Type B pancreatic cell (in vitro differentiated cells): ENCODE measurements at regions not wholly inside any gene's neighbourhood (a gene's known extent, or its start where the extent isn't known, plus 50 kb on each side); places are given as distances from the start of the nearest gene placed in this dataset.
"Not testable (repeated sequence)": the region's sequence is repeated elsewhere in the genome, so short reads cannot be mapped to it uniquely, and the experiment has no call there.

Experiments
- DNase-seq: peaks from one replicate; pipeline ENCODE4 v3.0.0; 2021; ENCODE audit warnings: mixed read lengths; ENCODE audit not compliant: unreplicated experiment; ENCODE audit errors: extremely low spot score
- H3K27ac Mint-ChIP-seq: 2 replicates; pipeline ENCODE4 v1.8.0; 2021; ENCODE audit warnings: mild to moderate bottlenecking, mixed read lengths
- H3K27me3 Mint-ChIP-seq: 2 replicates; pipeline ENCODE4 v1.8.0; 2021; ENCODE audit warnings: mixed read lengths
- H3K36me3 Mint-ChIP-seq: 2 replicates; pipeline ENCODE4 v1.8.0; 2021; ENCODE audit warnings: mixed read lengths
- H3K4me1 Mint-ChIP-seq: one replicate; pipeline ENCODE4 v1.8.0; 2021; ENCODE audit warnings: mixed read lengths; ENCODE audit not compliant: unreplicated experiment
- H3K4me3 Mint-ChIP-seq: 2 replicates; pipeline ENCODE4 v1.8.0; 2021; ENCODE audit warnings: mild to moderate bottlenecking, mixed read lengths
- H3K9me3 Mint-ChIP-seq: 2 replicates; pipeline ENCODE4 v1.8.0; 2021; ENCODE audit warnings: mixed read lengths
- TF ChIP-seq, protein P1 (sequence below): fragments of 200-600 bp; sonication (generic); conservative IDR thresholded peaks from 2 replicates; pipeline ENCODE4 v1.5.0; 2021; ENCODE audit warnings: antibody characterized with exemption, mild to moderate bottlenecking

DNA sequence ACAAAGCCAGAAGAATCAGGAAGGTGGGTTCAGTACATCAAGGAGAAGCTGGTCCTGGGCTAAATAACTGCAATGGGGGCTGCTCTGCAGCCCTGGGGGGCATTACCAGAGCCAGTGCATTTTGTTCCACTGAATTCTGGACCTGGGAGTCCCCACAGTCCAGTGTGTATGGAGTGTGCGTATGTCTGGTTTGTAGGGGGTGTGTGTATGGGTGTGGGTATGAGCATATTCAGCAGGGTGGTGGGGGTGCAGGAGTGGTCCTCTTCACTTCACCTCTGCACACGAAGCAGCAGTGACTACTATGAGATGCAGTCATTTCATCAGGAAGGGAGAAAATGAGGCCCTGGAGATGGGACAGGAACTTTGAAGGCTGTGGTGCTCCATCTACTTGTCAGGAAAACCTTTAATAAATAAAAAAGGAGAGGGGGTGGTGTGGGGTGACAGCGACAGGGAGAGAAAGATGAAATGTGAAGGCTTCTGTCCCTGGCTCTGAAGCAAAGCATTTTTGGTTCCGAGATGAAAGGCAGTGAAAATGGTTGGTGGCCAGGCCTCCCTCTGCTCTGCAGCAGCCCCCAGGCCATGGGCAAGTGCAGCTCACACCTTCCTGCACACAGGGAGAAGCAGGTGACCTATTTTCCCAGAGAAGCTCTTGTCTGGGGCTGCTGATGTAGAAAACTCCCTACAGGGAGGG lies 121.5 kb upstream of the CACHD1 start:
- DNase-seq, result no peak
- H3K27ac Mint-ChIP-seq, result no peak overlapping the region
- H3K27me3 Mint-ChIP-seq, result peaks cover 16% of the 10 kb centered on the region
- TF ChIP-seq, protein P1, sequence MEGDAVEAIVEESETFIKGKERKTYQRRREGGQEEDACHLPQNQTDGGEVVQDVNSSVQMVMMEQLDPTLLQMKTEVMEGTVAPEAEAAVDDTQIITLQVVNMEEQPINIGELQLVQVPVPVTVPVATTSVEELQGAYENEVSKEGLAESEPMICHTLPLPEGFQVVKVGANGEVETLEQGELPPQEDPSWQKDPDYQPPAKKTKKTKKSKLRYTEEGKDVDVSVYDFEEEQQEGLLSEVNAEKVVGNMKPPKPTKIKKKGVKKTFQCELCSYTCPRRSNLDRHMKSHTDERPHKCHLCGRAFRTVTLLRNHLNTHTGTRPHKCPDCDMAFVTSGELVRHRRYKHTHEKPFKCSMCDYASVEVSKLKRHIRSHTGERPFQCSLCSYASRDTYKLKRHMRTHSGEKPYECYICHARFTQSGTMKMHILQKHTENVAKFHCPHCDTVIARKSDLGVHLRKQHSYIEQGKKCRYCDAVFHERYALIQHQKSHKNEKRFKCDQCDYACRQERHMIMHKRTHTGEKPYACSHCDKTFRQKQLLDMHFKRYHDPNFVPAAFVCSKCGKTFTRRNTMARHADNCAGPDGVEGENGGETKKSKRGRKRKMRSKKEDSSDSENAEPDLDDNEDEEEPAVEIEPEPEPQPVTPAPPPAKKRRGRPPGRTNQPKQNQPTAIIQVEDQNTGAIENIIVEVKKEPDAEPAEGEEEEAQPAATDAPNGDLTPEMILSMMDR, result no peak
- no peaks in the 10 kb centered on the region for H3K4me1 Mint-ChIP-seq
- H3K9me3 Mint-ChIP-seq, result no peaks in the 10 kb centered on the region
- H3K4me3 Mint-ChIP-seq, result no peak overlapping the region
- H3K36me3 Mint-ChIP-seq, result no peaks in the 10 kb centered on the region

DNA sequence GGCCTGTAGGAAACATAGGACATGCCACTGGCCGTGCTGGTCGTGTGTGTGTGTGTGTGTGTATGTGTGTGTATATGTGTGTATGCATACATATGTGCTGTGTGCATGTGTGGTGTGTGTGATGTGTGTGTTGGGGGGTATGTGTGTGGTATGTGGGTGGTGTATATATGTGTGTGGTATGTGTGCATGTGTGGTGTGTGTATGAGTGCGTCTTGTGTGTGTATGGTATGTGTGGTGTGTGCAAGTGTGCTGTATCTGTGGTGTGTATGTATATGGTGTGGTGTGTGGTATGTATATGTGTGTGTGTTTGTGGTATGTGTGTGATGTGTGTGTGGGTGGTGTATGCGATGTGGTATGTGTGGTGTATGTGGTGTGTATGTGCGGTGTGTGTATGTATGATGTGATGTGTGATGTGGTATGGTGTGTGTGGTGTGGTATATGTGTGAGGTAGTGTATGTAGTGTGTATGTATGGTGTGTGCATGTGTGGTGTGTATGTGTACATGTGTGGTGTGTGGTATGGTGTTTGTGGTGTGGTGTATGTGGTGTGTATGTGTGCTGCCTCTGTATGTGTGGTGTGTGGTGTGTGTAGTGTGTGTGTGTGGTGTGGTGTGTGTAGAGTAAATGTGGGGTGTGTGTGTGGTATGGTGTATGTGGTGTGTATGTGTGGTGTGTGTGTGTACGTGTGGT lies 120.8 kb upstream of the CACHD1 start:
- no peak overlapping the region for H3K4me3 Mint-ChIP-seq
- no peaks in the 10 kb centered on the region for H3K36me3 Mint-ChIP-seq
- H3K27ac Mint-ChIP-seq, result no peak overlapping the region
- no peaks in the 10 kb centered on the region for H3K9me3 Mint-ChIP-seq
- TF ChIP-seq, protein P1, result no peak
- H3K27me3 Mint-ChIP-seq, result peaks cover 20% of the 10 kb centered on the region
- no peak for DNase-seq
- H3K4me1 Mint-ChIP-seq, result no peaks in the 10 kb centered on the region

DNA sequence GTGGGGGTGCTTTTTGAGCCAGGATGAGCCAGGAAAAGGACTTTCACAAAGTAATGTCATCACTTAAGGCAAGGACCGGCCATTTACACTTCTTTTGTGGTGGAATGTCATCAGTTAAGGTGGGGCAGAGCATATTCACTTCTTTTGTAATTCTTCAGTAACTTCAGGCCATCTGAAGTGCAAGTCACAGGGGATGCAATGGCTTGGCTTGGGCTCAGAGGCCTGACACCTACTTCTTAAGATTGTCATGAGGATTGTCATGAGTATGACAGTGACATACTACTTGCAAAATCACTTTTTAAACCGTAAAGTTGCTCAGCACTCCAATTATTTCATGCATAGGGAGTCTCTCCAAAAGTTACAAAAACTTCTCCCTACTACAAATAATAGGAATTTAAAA lies 114.4 kb upstream of the CACHD1 start:
- Mint-ChIP-seq H3K4me1 (peaks cover 16% of the 10 kb centered on the region), H3K27me3 (peaks cover 39% of the 10 kb centered on the region)
- not testable (repeated sequence) for H3K36me3 Mint-ChIP-seq, H3K27ac Mint-ChIP-seq, DNase-seq, H3K9me3 Mint-ChIP-seq, H3K4me3 Mint-ChIP-seq

DNA sequence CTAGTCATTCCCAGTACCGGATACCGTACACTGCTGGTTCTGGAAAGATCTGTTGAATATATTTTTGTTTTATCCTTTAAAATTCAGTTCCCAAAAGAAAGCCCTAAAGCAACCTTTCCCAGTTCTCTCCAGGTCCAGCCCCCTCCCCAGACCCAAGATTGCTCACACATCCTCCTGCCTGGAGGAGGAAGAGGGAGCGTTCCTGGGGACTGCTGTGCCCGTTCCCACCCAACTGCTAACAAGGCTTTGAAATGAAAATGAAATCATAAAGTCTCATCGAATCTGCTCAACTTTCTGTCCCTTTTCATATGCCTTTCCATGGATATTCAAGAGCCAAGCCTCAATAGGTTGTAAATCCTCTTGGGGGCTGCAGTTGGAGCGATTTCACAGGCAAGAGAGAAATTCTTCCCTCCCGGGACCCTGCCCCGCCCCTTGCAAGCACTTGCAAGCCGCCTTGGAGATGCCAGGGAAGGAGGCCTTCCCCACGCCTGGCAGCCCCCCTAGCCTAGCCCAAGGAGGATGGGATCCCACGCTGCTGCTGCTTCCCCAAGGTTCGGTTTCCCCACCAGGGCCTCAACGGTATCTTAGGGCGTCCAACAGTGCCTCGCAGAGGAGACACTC lies 113.2 kb upstream of the CACHD1 start:
- no peaks in the 10 kb centered on the region for H3K36me3 Mint-ChIP-seq
- peaks cover 16% of the 10 kb centered on the region for H3K4me1 Mint-ChIP-seq
- TF ChIP-seq, protein P1, result no peak
- H3K4me3 Mint-ChIP-seq, result no peak overlapping the region
- H3K9me3 Mint-ChIP-seq, result no peaks in the 10 kb centered on the region
- no peak for DNase-seq
- H3K27me3 Mint-ChIP-seq, result peaks cover 35% of the 10 kb centered on the region
- no peak overlapping the region for H3K27ac Mint-ChIP-seq

DNA sequence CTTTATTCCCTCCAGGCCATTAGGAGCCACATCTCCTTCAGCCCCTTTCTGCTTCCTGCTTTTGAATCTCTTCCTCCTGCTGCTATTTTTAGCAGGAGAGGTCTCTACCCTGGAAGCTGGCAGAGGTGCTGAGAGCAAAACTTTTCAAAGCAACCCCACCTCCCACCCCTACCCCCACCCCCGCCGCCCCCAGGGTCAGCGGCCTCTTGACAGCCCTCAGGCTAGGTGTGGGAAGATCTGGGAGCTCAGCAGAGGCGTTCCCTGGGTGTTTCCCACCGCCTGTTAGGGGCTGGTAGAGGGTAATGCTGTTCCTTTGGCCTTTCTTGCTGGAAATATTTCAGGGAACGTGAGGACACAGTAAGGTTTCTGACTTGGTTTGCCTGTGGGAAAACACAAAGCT lies 112.5 kb upstream of the CACHD1 start:
- H3K9me3 Mint-ChIP-seq, result no peaks in the 10 kb centered on the region
- no peaks in the 10 kb centered on the region for H3K36me3 Mint-ChIP-seq
- peaks cover 29% of the 10 kb centered on the region for H3K27me3 Mint-ChIP-seq
- H3K4me1 Mint-ChIP-seq, result peaks cover 16% of the 10 kb centered on the region
- TF ChIP-seq, protein P1, result no peak
- H3K4me3 Mint-ChIP-seq, result no peak overlapping the region
- no peak overlapping the region for H3K27ac Mint-ChIP-seq
- no peak for DNase-seq

DNA sequence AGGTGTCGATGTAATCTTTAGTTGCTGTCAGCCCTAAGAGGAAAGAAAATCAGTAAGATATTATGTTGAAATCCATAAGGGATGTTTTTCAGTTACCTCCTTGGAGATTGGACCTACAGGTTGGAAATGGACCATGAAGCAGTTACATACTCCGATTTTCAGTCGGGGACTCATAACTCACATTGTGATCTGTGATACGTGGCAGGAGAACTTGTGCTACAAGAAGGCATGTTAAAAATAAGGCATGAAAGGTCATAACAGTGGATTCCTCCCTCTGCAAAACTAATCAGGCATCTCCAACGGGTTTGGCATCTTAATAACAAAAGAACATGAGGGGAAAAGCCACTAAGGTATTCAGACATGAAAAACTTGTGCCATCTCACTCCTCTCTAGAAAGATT lies 111.2 kb upstream of the CACHD1 start:
- Mint-ChIP-seq H3K4me3 (no peak overlapping the region), H3K27me3 (peaks cover 23% of the 10 kb centered on the region), H3K4me1 (peaks cover 16% of the 10 kb centered on the region), H3K36me3 (no peaks in the 10 kb centered on the region), H3K27ac (no peak overlapping the region), H3K9me3 (no peaks in the 10 kb centered on the region)
- DNase-seq, result no peak
- TF ChIP-seq, protein P1, result no peak
